ENCODE measurements at regions not wholly inside any gene's neighbourhood (a gene's known extent, or its start where the extent isn't known, plus 50 kb on each side); places are given as distances from the start of the nearest gene placed in this dataset.
A peak's percentile ranks its signal among the peaks of the same experiment; 100 is the strongest.
"Not testable (repeated sequence)": the region's sequence is repeated elsewhere in the genome, so short reads cannot be mapped to it uniquely, and the experiment has no call there.

DNA sequence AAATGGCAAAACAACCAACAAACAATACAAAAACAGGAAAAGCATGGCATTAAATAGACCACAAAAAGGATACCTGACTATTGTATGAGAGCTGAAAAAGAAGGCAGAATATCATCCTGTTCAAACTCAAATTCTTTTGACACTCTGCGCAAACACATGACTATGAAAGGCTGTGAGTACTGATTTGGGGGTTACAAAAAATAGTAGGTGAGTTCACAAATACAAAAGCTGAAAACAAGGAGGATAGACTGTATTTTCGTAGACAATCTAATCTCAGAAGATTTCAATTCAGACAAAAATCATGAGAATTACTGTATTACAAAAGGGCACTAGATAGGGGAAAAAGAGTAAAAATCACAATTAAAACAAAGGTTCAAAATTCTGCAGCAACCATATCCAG, 142.6 kb upstream of the C1QTNF3 start:
- H3K4me3 ChIP-seq (ENCODE audit: low read length in 2 of 2); intact Hi-C loops (cut with DNase I); DNase-seq: not testable (repeated sequence)

DNA sequence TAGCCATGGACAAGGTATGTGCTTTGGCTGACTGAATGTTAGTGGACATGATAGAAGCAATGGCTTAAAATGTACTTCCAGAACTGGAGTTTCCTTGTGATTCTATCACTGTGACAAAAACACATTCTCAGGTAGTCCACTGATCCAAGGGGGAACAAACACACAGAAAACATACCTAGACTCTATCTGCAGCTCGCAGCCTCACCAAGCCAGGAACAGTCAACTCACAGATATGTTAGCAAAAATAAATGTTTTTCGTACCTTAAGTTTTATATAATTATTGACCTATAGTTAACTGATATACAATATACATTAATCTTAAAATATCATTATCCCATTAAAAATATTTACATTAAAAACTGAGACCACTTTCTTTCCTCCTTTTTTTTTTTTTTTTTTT, 143.1 kb upstream of the C1QTNF3 start:
- H3K27me3 ChIP-seq (ENCODE audit: control insufficient read depth in 1 of 2, insufficient read depth in 2 of 2, low read length in 1 of 2); ATAC-seq (ENCODE audit: low FRiP score); H3K4me3 ChIP-seq (ENCODE audit: low read length in 2 of 2); H3K4me1 ChIP-seq (ENCODE audit: control insufficient read depth in 1 of 2, insufficient read depth in 2 of 2, low read length in 2 of 2); H3K27ac ChIP-seq (ENCODE audit: low read depth in 1 of 2, low read length in 2 of 2); H3K36me3 ChIP-seq (ENCODE audit: control insufficient read depth in 1 of 2, insufficient read depth in 2 of 2, low read length in 1 of 2); intact Hi-C loops (cut with DNase I); H3K9me3 ChIP-seq (ENCODE audit: control insufficient read depth, low read length): not testable (repeated sequence)
- WGBS, 2 donors: 92 to 94% methylated on average over 2 of the region's 2 CpGs
- peak; percentile 42 to 72 for DNase-seq

More for the DNA sequence above, 142.6 kb upstream of the C1QTNF3 start:
- not testable (repeated sequence) for H3K27me3 ChIP-seq (ENCODE audit: control insufficient read depth in 1 of 2, insufficient read depth in 2 of 2, low read length in 1 of 2); H3K9me3 ChIP-seq (ENCODE audit: control insufficient read depth, low read length); ATAC-seq (ENCODE audit: low FRiP score); H3K36me3 ChIP-seq (ENCODE audit: control insufficient read depth in 1 of 2, insufficient read depth in 2 of 2, low read length in 1 of 2); H3K4me1 ChIP-seq (ENCODE audit: control insufficient read depth in 1 of 2, insufficient read depth in 2 of 2, low read length in 2 of 2); H3K27ac ChIP-seq (ENCODE audit: low read depth in 1 of 2, low read length in 2 of 2)
- WGBS, 2 donors: 87 to 89% methylated on average over 2 of the region's 2 CpGs

DNA sequence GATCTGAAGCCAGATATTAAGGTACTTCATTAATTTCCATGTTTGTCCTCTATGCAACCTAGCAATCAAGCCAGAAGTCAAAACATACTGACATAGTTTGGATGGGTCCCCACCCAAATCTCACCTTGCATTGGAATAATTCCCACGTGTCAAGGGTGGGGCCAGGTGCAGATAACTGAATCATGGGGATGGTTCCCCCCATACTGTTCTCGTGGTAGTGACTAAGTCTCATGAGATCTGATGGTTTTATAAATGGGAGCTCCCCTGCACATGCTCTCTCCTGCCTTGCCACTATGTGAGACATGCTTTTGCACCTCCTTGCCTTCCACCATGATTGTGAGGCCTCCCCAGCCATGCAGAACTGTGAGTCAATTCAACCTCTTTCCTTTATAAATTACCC, 143.9 kb upstream of the C1QTNF3 start:
- H3K4me3 ChIP-seq (ENCODE audit: low read length in 2 of 2); ATAC-seq (ENCODE audit: low FRiP score); intact Hi-C loops (cut with DNase I); H3K4me1 ChIP-seq (ENCODE audit: control insufficient read depth in 1 of 2, insufficient read depth in 2 of 2, low read length in 2 of 2); H3K27me3 ChIP-seq (ENCODE audit: control insufficient read depth in 1 of 2, insufficient read depth in 2 of 2, low read length in 1 of 2); H3K27ac ChIP-seq (ENCODE audit: low read depth in 1 of 2, low read length in 2 of 2); H3K9me3 ChIP-seq (ENCODE audit: control insufficient read depth, low read length); H3K36me3 ChIP-seq (ENCODE audit: control insufficient read depth in 1 of 2, insufficient read depth in 2 of 2, low read length in 1 of 2): not testable (repeated sequence)
- WGBS, 2 donors: 92% methylated on average over 2 of the region's 2 CpGs
- DNase-seq: peak; percentile 42 to 51

DNA sequence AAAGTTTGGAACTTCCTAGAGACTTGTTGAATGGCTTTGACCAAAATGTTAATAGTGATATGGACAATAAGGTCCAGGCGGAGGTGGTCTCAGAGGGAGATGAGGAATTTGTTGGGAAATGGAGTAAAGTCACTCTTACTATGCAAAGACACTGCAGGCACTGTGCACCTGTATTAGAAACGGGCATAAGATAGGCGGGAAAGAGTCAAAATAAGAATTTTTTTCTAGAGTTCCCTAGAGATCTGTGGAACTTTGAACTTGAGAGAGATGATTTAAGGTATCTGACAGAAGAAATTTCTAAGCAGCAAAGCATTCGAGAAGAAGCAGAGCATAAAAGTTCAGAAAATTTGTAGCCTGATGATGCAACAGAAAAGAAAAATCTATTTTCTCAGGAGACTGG, 144.4 kb upstream of the C1QTNF3 start:
- H3K27ac ChIP-seq (ENCODE audit: low read depth in 1 of 2, low read length in 2 of 2); ATAC-seq (ENCODE audit: low FRiP score); H3K9me3 ChIP-seq (ENCODE audit: control insufficient read depth, low read length); H3K36me3 ChIP-seq (ENCODE audit: control insufficient read depth in 1 of 2, insufficient read depth in 2 of 2, low read length in 1 of 2); intact Hi-C loops (cut with DNase I); H3K4me3 ChIP-seq (ENCODE audit: low read length in 2 of 2); H3K4me1 ChIP-seq (ENCODE audit: control insufficient read depth in 1 of 2, insufficient read depth in 2 of 2, low read length in 2 of 2); DNase-seq; H3K27me3 ChIP-seq (ENCODE audit: control insufficient read depth in 1 of 2, insufficient read depth in 2 of 2, low read length in 1 of 2): not testable (repeated sequence)
- 92 to 94% methylated on average over 2 of the region's 4 CpGs for WGBS, 2 donors

DNA sequence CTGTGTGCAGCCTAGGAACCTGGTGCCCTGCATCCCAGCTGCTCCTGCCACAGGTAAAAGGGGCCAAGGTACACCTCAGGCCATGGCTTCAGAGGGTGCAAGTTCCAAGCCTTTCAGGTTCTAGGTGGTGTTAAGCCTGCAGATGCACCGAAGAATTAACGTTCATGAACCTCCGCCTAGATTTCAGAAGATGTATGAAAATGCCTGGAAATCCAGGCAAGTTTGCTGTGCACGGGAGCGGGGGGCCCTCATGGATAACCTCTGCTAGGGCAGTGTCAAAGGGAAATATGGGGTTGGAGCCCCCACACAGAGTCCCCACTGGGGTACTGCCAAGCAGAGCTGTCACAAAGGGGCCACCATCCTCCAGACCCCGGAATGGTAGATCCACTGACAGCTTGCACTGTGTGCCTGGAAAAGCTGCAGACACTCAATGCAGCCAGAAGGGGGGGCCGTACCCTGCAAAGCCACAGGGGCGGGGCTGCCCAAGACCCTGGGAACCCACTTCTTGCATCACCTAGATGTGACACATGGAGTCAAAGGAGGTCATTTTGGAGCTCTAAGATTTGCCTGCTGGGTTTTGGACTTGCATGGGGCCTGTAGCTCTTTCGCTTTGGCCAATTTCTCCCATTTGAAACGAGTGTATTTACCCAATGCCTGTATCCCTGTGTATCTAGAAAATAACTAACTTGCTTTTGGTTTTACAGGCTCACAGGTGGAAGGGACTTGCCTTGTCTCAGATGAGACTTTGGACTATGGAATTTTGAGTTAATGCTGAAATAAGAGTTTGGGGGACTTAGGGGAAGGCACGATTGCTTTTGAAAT, 145.2 kb upstream of the C1QTNF3 start:
- H3K4me3 ChIP-seq (ENCODE audit: low read length in 2 of 2); ATAC-seq (ENCODE audit: low FRiP score); H3K27ac ChIP-seq (ENCODE audit: low read depth in 1 of 2, low read length in 2 of 2); H3K9me3 ChIP-seq (ENCODE audit: control insufficient read depth, low read length); H3K4me1 ChIP-seq (ENCODE audit: control insufficient read depth in 1 of 2, insufficient read depth in 2 of 2, low read length in 2 of 2); intact Hi-C loops (cut with DNase I); H3K36me3 ChIP-seq (ENCODE audit: control insufficient read depth in 1 of 2, insufficient read depth in 2 of 2, low read length in 1 of 2); H3K27me3 ChIP-seq (ENCODE audit: control insufficient read depth in 1 of 2, insufficient read depth in 2 of 2, low read length in 1 of 2): not testable (repeated sequence)
- 94 to 95% methylated on average over 9 to 10 of the region's 11 CpGs for WGBS, 2 donors
- peak; percentile 74 to 88 for DNase-seq

DNA sequence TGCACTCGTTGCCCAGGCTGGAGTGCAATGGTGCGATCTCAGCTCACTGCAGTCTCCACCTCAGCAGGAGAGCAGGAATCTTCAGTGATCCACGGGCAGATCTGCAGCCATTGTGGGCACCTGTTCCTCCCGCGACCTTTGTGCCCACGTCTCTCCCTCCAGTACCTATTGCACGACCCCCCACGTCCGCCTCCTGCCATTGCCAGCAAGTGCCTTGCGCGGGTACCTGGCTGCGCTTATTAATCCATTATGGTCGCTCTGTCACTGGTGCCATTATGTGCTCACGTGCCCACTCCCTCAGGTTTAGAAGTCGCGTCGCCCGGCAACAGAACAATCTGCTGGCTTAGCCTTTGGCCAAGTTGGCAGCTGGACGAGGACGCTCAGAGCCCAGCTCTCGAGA, 146.2 kb upstream of the C1QTNF3 start:
- DNase-seq: peak; percentile 63 to 85
- intact Hi-C loops (cut with DNase I); H3K36me3 ChIP-seq (ENCODE audit: control insufficient read depth in 1 of 2, insufficient read depth in 2 of 2, low read length in 1 of 2); H3K27ac ChIP-seq (ENCODE audit: low read depth in 1 of 2, low read length in 2 of 2); H3K27me3 ChIP-seq (ENCODE audit: control insufficient read depth in 1 of 2, insufficient read depth in 2 of 2, low read length in 1 of 2); H3K4me1 ChIP-seq (ENCODE audit: control insufficient read depth in 1 of 2, insufficient read depth in 2 of 2, low read length in 2 of 2); H3K4me3 ChIP-seq (ENCODE audit: low read length in 2 of 2); ATAC-seq (ENCODE audit: low FRiP score); H3K9me3 ChIP-seq (ENCODE audit: control insufficient read depth, low read length): not testable (repeated sequence)
- WGBS, 2 donors: 95 to 96% methylated on average over 16 to 20 of the region's 21 CpGs

DNA sequence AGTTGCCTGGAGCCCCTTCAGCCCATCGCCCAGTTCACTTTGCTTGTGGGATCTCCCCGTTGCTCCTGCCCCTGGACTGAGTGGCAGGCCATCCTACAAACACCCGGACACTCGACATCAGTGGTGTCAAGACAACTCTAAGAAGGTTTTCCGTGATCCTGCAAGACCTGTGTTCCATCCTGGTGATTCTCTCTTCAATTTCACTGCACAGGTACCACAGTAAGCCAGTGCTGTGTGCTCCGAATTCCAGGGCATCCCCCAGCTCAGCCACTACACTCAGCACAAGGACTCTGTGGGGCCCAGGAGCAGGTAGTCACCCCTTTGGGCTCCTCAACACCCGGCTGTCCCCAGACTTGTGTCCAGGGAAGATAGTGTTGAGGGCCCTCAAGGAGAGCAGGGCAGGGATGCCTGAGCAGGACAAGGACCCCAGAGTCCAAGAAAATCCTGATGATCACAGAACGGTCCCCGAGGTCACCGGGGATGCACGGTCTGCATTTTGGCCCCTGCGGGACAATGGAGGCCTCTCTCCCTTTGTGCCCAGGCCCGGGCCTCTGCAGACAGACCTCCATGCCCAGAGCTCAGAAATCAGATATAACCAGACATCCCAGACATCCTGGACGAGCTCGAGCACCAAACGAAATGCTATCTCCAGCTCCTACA, 146.9 kb upstream of the C1QTNF3 start:
- H3K36me3 ChIP-seq (ENCODE audit: control insufficient read depth in 1 of 2, insufficient read depth in 2 of 2, low read length in 1 of 2); intact Hi-C loops (cut with DNase I); H3K4me1 ChIP-seq (ENCODE audit: control insufficient read depth in 1 of 2, insufficient read depth in 2 of 2, low read length in 2 of 2); ATAC-seq (ENCODE audit: low FRiP score); H3K9me3 ChIP-seq (ENCODE audit: control insufficient read depth, low read length); H3K4me3 ChIP-seq (ENCODE audit: low read length in 2 of 2); H3K27ac ChIP-seq (ENCODE audit: low read depth in 1 of 2, low read length in 2 of 2); H3K27me3 ChIP-seq (ENCODE audit: control insufficient read depth in 1 of 2, insufficient read depth in 2 of 2, low read length in 1 of 2): not testable (repeated sequence)
- DNase-seq: peak; percentile 59 to 84
- 96% methylated on average over 16 of the region's 16 CpGs for WGBS, 2 donors

DNA sequence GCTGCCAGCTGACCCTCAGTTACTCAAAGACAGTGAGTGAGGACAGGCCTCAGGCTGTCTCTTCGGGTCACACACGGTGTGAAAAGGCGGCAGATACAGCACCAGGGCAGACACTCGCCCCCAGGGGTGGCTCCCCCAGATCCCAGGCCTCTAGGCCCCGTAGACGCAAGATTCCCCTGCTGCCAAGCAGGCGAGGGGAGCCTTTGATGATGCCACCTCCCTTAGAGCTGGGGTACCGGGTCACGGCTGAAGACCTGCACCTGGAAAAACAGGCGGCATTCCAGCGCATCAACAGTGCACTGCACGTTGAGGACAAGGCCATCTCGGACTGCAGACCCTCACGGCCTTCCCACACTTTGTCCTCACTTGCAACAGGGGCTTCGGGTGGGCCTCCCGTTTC, 147.5 kb upstream of the C1QTNF3 start:
- ATAC-seq (ENCODE audit: low FRiP score); H3K27me3 ChIP-seq (ENCODE audit: control insufficient read depth in 1 of 2, insufficient read depth in 2 of 2, low read length in 1 of 2); H3K9me3 ChIP-seq (ENCODE audit: control insufficient read depth, low read length); H3K27ac ChIP-seq (ENCODE audit: low read depth in 1 of 2, low read length in 2 of 2); H3K4me3 ChIP-seq (ENCODE audit: low read length in 2 of 2); H3K36me3 ChIP-seq (ENCODE audit: control insufficient read depth in 1 of 2, insufficient read depth in 2 of 2, low read length in 1 of 2); H3K4me1 ChIP-seq (ENCODE audit: control insufficient read depth in 1 of 2, insufficient read depth in 2 of 2, low read length in 2 of 2); intact Hi-C loops (cut with DNase I): not testable (repeated sequence)
- WGBS, 2 donors: 94 to 95% methylated on average over 14 of the region's 16 CpGs
- DNase-seq: peak; percentile 66 to 88

DNA sequence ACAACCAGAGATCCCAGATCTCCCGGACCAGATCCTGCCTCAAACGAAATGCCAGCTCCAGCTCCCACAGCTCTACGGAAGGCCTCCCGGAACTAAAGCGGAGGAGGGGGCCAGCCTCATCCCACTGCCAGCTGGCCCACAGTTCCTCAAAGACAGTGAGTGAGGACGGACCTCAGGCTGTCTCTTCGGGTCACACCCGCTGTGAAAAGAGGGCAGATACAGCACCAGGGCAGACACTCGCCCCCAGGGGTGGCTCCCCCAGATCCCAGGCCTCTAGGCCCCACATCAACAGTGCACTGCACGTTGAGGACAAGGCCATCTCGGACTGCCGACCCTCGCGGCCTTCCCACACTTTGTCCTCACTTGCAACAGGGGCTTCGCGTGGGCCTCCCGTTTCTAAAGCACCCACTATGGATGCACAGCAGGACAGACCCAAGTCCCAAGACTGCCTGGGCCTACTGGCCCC, 148.3 kb upstream of the C1QTNF3 start:
- DNase-seq: peak; percentile 67 to 86
- H3K27me3 ChIP-seq (ENCODE audit: control insufficient read depth in 1 of 2, insufficient read depth in 2 of 2, low read length in 1 of 2): not testable (repeated sequence)

More for the DNA sequence above, 148.3 kb upstream of the C1QTNF3 start:
- ATAC-seq (ENCODE audit: low FRiP score); H3K36me3 ChIP-seq (ENCODE audit: control insufficient read depth in 1 of 2, insufficient read depth in 2 of 2, low read length in 1 of 2); H3K27ac ChIP-seq (ENCODE audit: low read depth in 1 of 2, low read length in 2 of 2); H3K9me3 ChIP-seq (ENCODE audit: control insufficient read depth, low read length); H3K4me1 ChIP-seq (ENCODE audit: control insufficient read depth in 1 of 2, insufficient read depth in 2 of 2, low read length in 2 of 2); H3K4me3 ChIP-seq (ENCODE audit: low read length in 2 of 2); intact Hi-C loops (cut with DNase I): not testable (repeated sequence)
- WGBS, 2 donors: 92% methylated on average over 17 of the region's 17 CpGs
